Body of pancreas (tissue), 4 donors: ENCODE measurements at regions not wholly inside any gene's neighbourhood (a gene's known extent, or its start where the extent isn't known, plus 50 kb on each side); places are given as distances from the start of the nearest gene placed in this dataset.
"Not testable (repeated sequence)": the region's sequence is repeated elsewhere in the genome, so short reads cannot be mapped to it uniquely, and the experiment has no call there.

Source experiments
- ATAC-seq: fragments of 150-250 bp; one replicate; pipeline ENCODE4 v1.9.1; 2016
- DNase-seq, 4 donors: peaks; one replicate each; pipeline ENCODE4 v3.0.0-alpha.2; 2019
- H3K27ac ChIP-seq, 4 donors: fragments of 200-600 bp; sonication (generic); 1 replicate in 3 of 4; 2 replicates in 1 of 4; pipeline versions ENCODE4 v1.5.1 to v1.6.1; 2016 to 2019; ENCODE audit warnings: mild to moderate bottlenecking in 1 of 4, mixed read lengths in 1 of 4, moderate library complexity in 1 of 4
- H3K27me3 ChIP-seq, 2 donors: fragments of 200-600 bp; sonication (generic); one replicate each; pipeline ENCODE4 v1.6.0; 2016; ENCODE audit warnings: mild to moderate bottlenecking in 1 of 2
- H3K36me3 ChIP-seq, 2 donors: fragments of 200-600 bp; sonication (generic); replicated peaks in 1 of 2; 2 replicates each; pipeline ENCODE4 v1.5.1; 2016; ENCODE audit warnings: low read depth in 2 of 2; ENCODE audit not compliant: insufficient read depth in 1 of 2
- H3K4me1 ChIP-seq: fragments of 200-600 bp; sonication (generic); one replicate; pipeline ENCODE4 v1.6.0; 2016
- H3K4me3 ChIP-seq, 2 donors: fragments of 200-600 bp; sonication (generic); 1 replicate in 1 of 2; 2 replicates in 1 of 2; pipeline ENCODE4 v1.5.1; 2016 to 2019
- H3K9me3 ChIP-seq, 3 donors: fragments of 200-600 bp; sonication (generic); 1 replicate in 2 of 3; 2 replicates in 1 of 3; pipeline ENCODE4 v1.5.1; 2016
- CTCF ChIP-seq, 7 experiments: fragments of 450-650 bp in 4 of 7; fragments of 200-600 bp in 3 of 7; sonication (generic) in 3 of 7; IDR thresholded peaks; one replicate each; pipeline ENCODE4 v1.5.1; 2016 to 2019; ENCODE audit warnings: antibody characterized with exemption in 7 of 7
- POLR2A ChIP-seq, 3 donors: fragments of 450-650 bp; IDR thresholded peaks; one replicate each; pipeline ENCODE4 v1.6.1; 2016; ENCODE audit warnings: antibody characterized with exemption in 3 of 3, mild to moderate bottlenecking in 2 of 3
- WGBS, 2 donors: methylation state at CpG; one replicate each; pipeline ENCODE4 v1.1.5; 2017; 5-methylcytosine and 5-hydroxymethylcytosine counted together
- intact Hi-C: fragments of 100-400 bp; cut with DNase I; formaldehyde crosslinking; loops from one replicate; pipeline ENCODE4 v1.15.1; 2023

GRCh38 chr6:80519811-80520594 is 413.5 kb downstream of the BCKDHB start:
- ATAC-seq (no peak), DNase-seq (no peak)
- TF ChIP-seq CTCF (IDR thresholded peaks at IDR 0.05): no peak
- TF ChIP-seq POLR2A (IDR thresholded peaks at IDR 0.05): no peak
- Histone ChIP-seq H3K4me1 (peaks cover 9% of the 10 kb centered on the region), H3K9me3 (no peaks in the 10 kb centered on the region), H3K36me3 (no peaks in the 10 kb centered on the region), H3K27me3 (no peaks in the 10 kb centered on the region), H3K4me3 (no peak overlapping the region), H3K27ac (no peak overlapping the region)
- WGBS, 2 donors: 78 to 95% methylated on average over 2 of the region's 2 CpGs
- intact Hi-C loops: no loop called here

- DNase-seq (no peak), ATAC-seq (peak; percentile 53)
- TF ChIP-seq CTCF (IDR thresholded peaks at IDR 0.05): no peak
- intact Hi-C loops: no loop called here
- no peak overlapping the region for H3K27ac ChIP-seq
- H3K9me3 ChIP-seq: no peaks in the 10 kb centered on the region
- no peaks in the 10 kb centered on the region for H3K27me3 ChIP-seq
- H3K36me3 ChIP-seq: no peaks in the 10 kb centered on the region
- 55 to 61% methylated on average over 2 of the region's 2 CpGs for WGBS, 2 donors
- H3K4me1 ChIP-seq: peaks cover 9% of the 10 kb centered on the region
- H3K4me3 ChIP-seq: no peak overlapping the region
Measured at GRCh38 chr6:80517525-80517924, 411.1 kb downstream of the BCKDHB start.

GRCh38 chr6:80510521-80510920 is 404.1 kb downstream of the BCKDHB start:
- H3K36me3 ChIP-seq, H3K27ac ChIP-seq, H3K27me3 ChIP-seq, DNase-seq, H3K4me3 ChIP-seq, H3K4me1 ChIP-seq, H3K9me3 ChIP-seq, intact Hi-C loops, ATAC-seq: not testable (repeated sequence)
- 87 to 100% methylated on average over 1 of the region's 1 CpG for WGBS, 2 donors

GRCh38 chr6:80508885-80509630 is 402.6 kb downstream of the BCKDHB start:
- Histone ChIP-seq H3K4me3 (no peak overlapping the region), H3K27ac (no peak overlapping the region), H3K36me3 (no peaks in the 10 kb centered on the region), H3K4me1 (no peaks in the 10 kb centered on the region), H3K27me3 (no peaks in the 10 kb centered on the region), H3K9me3 (no peaks in the 10 kb centered on the region)
- no peak for DNase-seq
- no peak for ATAC-seq
- intact Hi-C loops: no loop called here
- TF ChIP-seq CTCF (IDR thresholded peaks at IDR 0.05): no peak
- TF ChIP-seq POLR2A (IDR thresholded peaks at IDR 0.05): no peak

- no peak for ATAC-seq
- TF ChIP-seq POLR2A (IDR thresholded peaks at IDR 0.05): no peak
- TF ChIP-seq CTCF (IDR thresholded peaks at IDR 0.05): no peak
- Histone ChIP-seq H3K36me3 (no peaks in the 10 kb centered on the region), H3K27ac (no peak overlapping the region), H3K4me1 (no peaks in the 10 kb centered on the region), H3K9me3 (no peaks in the 10 kb centered on the region), H3K4me3 (no peak overlapping the region), H3K27me3 (no peaks in the 10 kb centered on the region)
- intact Hi-C loops: no loop called here
- no peak for DNase-seq
- WGBS, 2 donors: 77 to 89% methylated on average over 3 of the region's 3 CpGs
Measured at GRCh38 chr6:80504882-80505281, 398.4 kb downstream of the BCKDHB start.
